ENCODE measurements at regions not wholly inside any gene's neighbourhood (a gene's known extent, or its start where the extent isn't known, plus 50 kb on each side); places are given as distances from the start of the nearest gene placed in this dataset.

DNA sequence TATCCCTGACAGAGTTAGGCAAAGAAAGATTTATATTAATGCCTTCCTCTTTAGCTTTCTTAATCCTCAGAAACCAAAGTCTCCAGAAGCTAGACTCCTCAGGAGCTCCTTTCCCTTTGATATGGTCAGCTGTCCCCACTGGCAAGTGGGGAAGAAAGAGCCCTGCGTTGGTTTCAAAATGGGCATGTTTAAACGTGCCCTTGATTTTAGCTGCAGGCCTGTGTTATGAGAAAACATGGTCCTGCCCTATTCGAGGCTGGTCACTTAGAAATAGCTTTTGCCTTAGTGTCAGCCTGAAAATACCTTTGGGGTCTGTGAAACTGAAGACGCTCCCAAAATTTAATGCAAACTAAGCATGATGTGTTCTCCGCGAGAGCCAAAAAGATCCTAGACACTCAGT is 135.5 kb upstream of the RARB start:
- intact Hi-C loops (cut with micrococcal nuclease; ENCODE audit: unreplicated experiment), result loop anchor here (10.0 kb wide), 2 partner anchors 138 to 328 kb away; no protein-coding TSS in a partner anchor
- H3K4me1 Mint-ChIP-seq (ENCODE audit: low read depth, unreplicated experiment), result peaks cover 28% of the 10 kb centered on the region

DNA sequence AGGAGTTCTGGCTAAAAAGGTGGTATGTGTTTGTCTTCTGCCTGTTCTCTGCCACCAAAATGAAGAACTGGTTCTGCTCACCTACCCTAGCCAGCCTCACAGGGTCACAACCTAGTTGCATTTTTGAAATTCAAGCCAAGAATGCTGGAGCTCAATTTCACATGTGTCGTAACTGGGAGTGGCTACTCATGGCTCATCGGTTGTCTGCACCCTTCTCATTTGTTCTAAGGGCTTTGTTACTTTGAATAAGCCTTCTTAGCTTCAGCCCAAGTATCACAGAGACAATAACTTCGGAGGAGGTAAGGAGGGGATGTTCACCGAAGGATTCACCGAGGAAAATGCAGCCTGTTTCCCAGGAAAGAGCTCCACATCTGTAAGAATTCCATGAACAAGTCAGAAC is 134.3 kb upstream of the RARB start:
- peaks cover 9% of the 10 kb centered on the region for H3K36me3 Mint-ChIP-seq (ENCODE audit: insufficient read depth, unreplicated experiment)
- CTCF ChIA-PET, result interaction anchor here (0.6 to 0.7 kb wide), 3 partner anchors 132 to 238 kb away, joined by 3 to 8 read pairs (median 8); no protein-coding TSS in a partner anchor
- H3K27ac Mint-ChIP-seq (ENCODE audit: unreplicated experiment), result no peak overlapping the region
- no TSS peak for BruUV-seq (replicated peaks)
- no peaks in the 10 kb centered on the region for H3K9me3 Mint-ChIP-seq (ENCODE audit: low read depth, unreplicated experiment)
- H3K4me3 Mint-ChIP-seq (ENCODE audit: low read depth, unreplicated experiment), result no peak overlapping the region
- intact Hi-C loops (cut with micrococcal nuclease; ENCODE audit: unreplicated experiment), result loop anchor here (10.0 kb wide), 2 partner anchors 139 to 329 kb away; no protein-coding TSS in a partner anchor
- peaks cover 37% of the 10 kb centered on the region for H3K4me1 Mint-ChIP-seq (ENCODE audit: low read depth, unreplicated experiment)
- TF ChIP-seq, protein P1, sequence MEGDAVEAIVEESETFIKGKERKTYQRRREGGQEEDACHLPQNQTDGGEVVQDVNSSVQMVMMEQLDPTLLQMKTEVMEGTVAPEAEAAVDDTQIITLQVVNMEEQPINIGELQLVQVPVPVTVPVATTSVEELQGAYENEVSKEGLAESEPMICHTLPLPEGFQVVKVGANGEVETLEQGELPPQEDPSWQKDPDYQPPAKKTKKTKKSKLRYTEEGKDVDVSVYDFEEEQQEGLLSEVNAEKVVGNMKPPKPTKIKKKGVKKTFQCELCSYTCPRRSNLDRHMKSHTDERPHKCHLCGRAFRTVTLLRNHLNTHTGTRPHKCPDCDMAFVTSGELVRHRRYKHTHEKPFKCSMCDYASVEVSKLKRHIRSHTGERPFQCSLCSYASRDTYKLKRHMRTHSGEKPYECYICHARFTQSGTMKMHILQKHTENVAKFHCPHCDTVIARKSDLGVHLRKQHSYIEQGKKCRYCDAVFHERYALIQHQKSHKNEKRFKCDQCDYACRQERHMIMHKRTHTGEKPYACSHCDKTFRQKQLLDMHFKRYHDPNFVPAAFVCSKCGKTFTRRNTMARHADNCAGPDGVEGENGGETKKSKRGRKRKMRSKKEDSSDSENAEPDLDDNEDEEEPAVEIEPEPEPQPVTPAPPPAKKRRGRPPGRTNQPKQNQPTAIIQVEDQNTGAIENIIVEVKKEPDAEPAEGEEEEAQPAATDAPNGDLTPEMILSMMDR (IDR thresholded peaks at IDR 0.05; ENCODE audit: unreplicated experiment), result no peak
- peak; percentile 10 for DNase-seq
- no peaks in the 10 kb centered on the region for H3K27me3 Mint-ChIP-seq (ENCODE audit: unreplicated experiment)

More for the DNA sequence above, 135.5 kb upstream of the RARB start:
- CTCF ChIA-PET, result no interaction called here
- Mint-ChIP-seq H3K9me3 (ENCODE audit: low read depth, unreplicated experiment) (no peaks in the 10 kb centered on the region), H3K27me3 (ENCODE audit: unreplicated experiment) (no peaks in the 10 kb centered on the region), H3K27ac (ENCODE audit: unreplicated experiment) (no peak overlapping the region), H3K4me3 (ENCODE audit: low read depth, unreplicated experiment) (no peak overlapping the region), H3K36me3 (ENCODE audit: insufficient read depth, unreplicated experiment) (peaks cover 2% of the 10 kb centered on the region)
- DNase-seq, result no peak
- BruUV-seq (replicated peaks), result no TSS peak
- TF ChIP-seq, protein P1 (IDR thresholded peaks at IDR 0.05; ENCODE audit: unreplicated experiment), result no peak

DNA sequence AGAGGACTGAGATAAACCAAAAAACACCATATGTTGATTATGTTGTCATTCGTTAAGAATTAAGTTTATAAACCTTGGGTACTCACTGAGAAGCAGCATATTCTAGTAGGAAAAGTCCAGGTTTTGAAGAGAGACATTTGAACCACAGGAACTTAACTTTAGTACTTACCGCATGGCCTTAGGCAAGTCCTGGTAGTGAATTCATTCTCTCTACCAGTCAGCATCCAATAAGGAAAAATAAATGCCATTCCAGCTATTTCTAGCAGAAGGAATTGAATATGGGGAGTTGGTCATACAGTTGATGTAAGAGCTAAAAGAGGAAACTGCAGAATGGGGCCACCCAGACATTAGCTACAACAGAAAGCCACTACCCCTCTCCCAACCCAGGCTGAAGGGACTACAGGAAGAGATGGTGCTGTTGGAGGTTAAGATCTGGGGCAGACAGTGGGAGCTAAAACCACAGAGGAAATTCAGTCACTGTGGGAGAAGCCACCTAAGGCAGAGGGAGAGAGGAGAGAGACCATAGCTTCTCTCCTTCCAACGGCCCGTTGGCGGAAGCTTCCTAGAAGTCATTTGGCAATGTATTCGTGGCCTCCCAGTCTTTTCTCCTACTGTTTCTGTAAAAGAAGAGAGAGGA is 133.8 kb upstream of the RARB start:
- TF ChIP-seq, protein P1 (IDR thresholded peaks at IDR 0.05; ENCODE audit: unreplicated experiment), result no peak
- H3K4me1 Mint-ChIP-seq (ENCODE audit: low read depth, unreplicated experiment), result peaks cover 37% of the 10 kb centered on the region
- no TSS peak for BruUV-seq (replicated peaks)
- H3K27ac Mint-ChIP-seq (ENCODE audit: unreplicated experiment), result no peak overlapping the region
- intact Hi-C loops (cut with micrococcal nuclease; ENCODE audit: unreplicated experiment), result loop anchor here (10.0 kb wide), 2 partner anchors 139 to 329 kb away; no protein-coding TSS in a partner anchor
- CTCF ChIA-PET, result interaction anchor here (0.6 to 0.7 kb wide), 3 partner anchors 132 to 237 kb away, joined by 3 to 8 read pairs (median 8); no protein-coding TSS in a partner anchor
- peaks cover 9% of the 10 kb centered on the region for H3K36me3 Mint-ChIP-seq (ENCODE audit: insufficient read depth, unreplicated experiment)
- H3K27me3 Mint-ChIP-seq (ENCODE audit: unreplicated experiment), result no peaks in the 10 kb centered on the region
- no peak overlapping the region for H3K4me3 Mint-ChIP-seq (ENCODE audit: low read depth, unreplicated experiment)
- DNase-seq, result no peak
- H3K9me3 Mint-ChIP-seq (ENCODE audit: low read depth, unreplicated experiment), result no peaks in the 10 kb centered on the region

DNA sequence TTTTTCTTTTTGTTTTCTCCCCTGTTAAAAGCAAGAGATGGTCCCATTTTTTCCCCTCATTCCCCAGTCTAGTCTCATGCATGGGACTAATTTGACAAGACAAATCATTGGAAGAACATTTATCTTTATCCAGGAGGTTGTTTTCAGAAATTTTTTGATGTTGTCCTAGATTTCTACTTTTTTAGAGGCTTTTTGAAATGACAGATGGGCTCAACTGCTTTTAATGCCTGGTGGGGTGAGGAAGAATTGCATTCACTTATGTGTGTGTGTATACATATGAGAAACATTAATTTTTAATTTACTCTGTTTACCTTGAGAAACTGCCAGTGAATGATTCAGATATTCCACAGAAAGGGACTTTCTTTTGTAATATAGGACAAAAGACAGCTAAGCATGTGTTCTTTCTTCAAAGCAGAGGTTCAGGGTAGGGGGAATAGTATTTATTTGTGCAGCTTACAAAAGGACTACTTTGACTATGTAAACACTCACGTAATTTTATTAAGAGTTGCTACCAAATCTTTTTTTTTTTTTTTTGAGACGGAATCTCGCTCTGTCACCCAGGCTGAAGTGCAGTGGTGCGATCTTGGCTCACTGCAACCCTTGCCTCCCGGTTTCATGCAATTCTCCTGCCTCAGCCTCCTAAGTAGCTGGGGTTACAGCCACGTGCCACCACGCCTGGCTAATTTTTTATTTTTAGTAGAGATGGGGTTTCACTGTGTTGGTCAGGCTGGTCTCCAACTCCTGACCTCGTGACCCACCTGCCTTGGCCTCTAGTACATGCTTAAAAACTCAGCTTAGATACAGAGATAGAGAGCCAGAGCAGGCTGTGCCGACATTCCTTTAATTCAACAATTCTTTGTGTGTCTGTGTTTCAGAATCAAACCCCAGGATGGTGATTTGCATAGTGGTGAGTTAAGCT is 130.1 kb upstream of the RARB start:
- Mint-ChIP-seq H3K4me3 (ENCODE audit: low read depth, unreplicated experiment) (peak overlapping the region; percentile 40), H3K36me3 (ENCODE audit: insufficient read depth, unreplicated experiment) (peaks cover 9% of the 10 kb centered on the region), H3K27ac (ENCODE audit: unreplicated experiment) (peak overlapping the region; percentile 87), H3K9me3 (ENCODE audit: low read depth, unreplicated experiment) (no peaks in the 10 kb centered on the region), H3K27me3 (ENCODE audit: unreplicated experiment) (no peaks in the 10 kb centered on the region), H3K4me1 (ENCODE audit: low read depth, unreplicated experiment) (peaks cover 44% of the 10 kb centered on the region)
- no TSS peak for BruUV-seq (replicated peaks)
- CTCF ChIA-PET, result interaction anchor here (0.6 to 1.4 kb wide), 8 partner anchors 20 to 287 kb away, joined by 3 to 4 read pairs (median 4); partner anchors contain the start of gene RARB
- TF ChIP-seq, protein P1 (IDR thresholded peaks at IDR 0.05; ENCODE audit: unreplicated experiment), result no peak
- intact Hi-C loops (cut with micrococcal nuclease; ENCODE audit: unreplicated experiment), result loop anchor here (5.0 to 10.0 kb wide), 3 partner anchors 143 to 333 kb away; no protein-coding TSS in a partner anchor
- peak; percentile 25 for DNase-seq

Measured in Calu3 (cell line).